ENCODE measurements at regions not wholly inside any gene's neighbourhood (a gene's known extent, or its start where the extent isn't known, plus 50 kb on each side); places are given as distances from the start of the nearest gene placed in this dataset.
A peak's percentile ranks its signal among the peaks of the same experiment; 100 is the strongest.

GRCh38 chr4:137775701-137776100 is 243.4 kb upstream of the PCDH18 start:
- DNase-seq (ENCODE audit: low read depth): no peak
- TF ChIP-seq CTCF (IDR thresholded peaks at IDR 0.05; ENCODE audit: insufficient read depth, low read depth, low read length): no peak
- H3K4me3 ChIP-seq (ENCODE audit: low read depth, low read length): no peak overlapping the region

- DNase-seq (ENCODE audit: low read depth): no peak
- TF ChIP-seq CTCF (IDR thresholded peaks at IDR 0.05; ENCODE audit: insufficient read depth, low read depth, low read length): no peak
- H3K4me3 ChIP-seq (ENCODE audit: low read depth, low read length): no peak overlapping the region
Observed at GRCh38 chr4:137774501-137774900, 242.2 kb upstream of the PCDH18 start.

GRCh38 chr4:137768881-137769280 is 236.6 kb upstream of the PCDH18 start:
- no peak for TF ChIP-seq CTCF (IDR thresholded peaks at IDR 0.05; ENCODE audit: insufficient read depth, low read depth, low read length)
- no peak overlapping the region for H3K4me3 ChIP-seq (ENCODE audit: low read depth, low read length)
- DNase-seq (ENCODE audit: low read depth): no peak

- no peak overlapping the region for H3K4me3 ChIP-seq (ENCODE audit: low read depth, low read length)
- DNase-seq (ENCODE audit: low read depth): peak; percentile 6
- TF ChIP-seq CTCF (IDR thresholded peaks at IDR 0.05; ENCODE audit: insufficient read depth, low read depth, low read length): no peak
Observed at GRCh38 chr4:137768196-137768595, 235.9 kb upstream of the PCDH18 start.

GRCh38 chr4:137762591-137762990 is 230.3 kb upstream of the PCDH18 start:
- TF ChIP-seq CTCF (IDR thresholded peaks at IDR 0.05; ENCODE audit: insufficient read depth, low read depth, low read length): no peak
- no peak overlapping the region for H3K4me3 ChIP-seq (ENCODE audit: low read depth, low read length)
- no peak for DNase-seq (ENCODE audit: low read depth)

GRCh38 chr4:137754652-137755471 is 222.6 kb upstream of the PCDH18 start:
- DNase-seq (ENCODE audit: low read depth): peak; percentile 36
- no peak overlapping the region for H3K4me3 ChIP-seq (ENCODE audit: low read depth, low read length)
- TF ChIP-seq CTCF (IDR thresholded peaks at IDR 0.05; ENCODE audit: insufficient read depth, low read depth, low read length): no peak

- DNase-seq (ENCODE audit: low read depth): peak; percentile 49
- H3K4me3 ChIP-seq (ENCODE audit: low read depth, low read length): no peak overlapping the region
- TF ChIP-seq CTCF (IDR thresholded peaks at IDR 0.05; ENCODE audit: insufficient read depth, low read depth, low read length): no peak
Observed at GRCh38 chr4:137749466-137749865, 217.2 kb upstream of the PCDH18 start.

Data from fibroblast of villous mesenchyme (primary cell).